ENCODE measurements at regions not wholly inside any gene's neighbourhood (a gene's known extent, or its start where the extent isn't known, plus 50 kb on each side); places are given as distances from the start of the nearest gene placed in this dataset.
"Not testable (repeated sequence)": the region's sequence is repeated elsewhere in the genome, so short reads cannot be mapped to it uniquely, and the experiment has no call there.

GRCh38 chr22:22716136-22716665 lies 71.8 kb downstream of the GGTLC2 start:
- DNase-seq (ENCODE audit: low read depth): no peak

- no peak for DNase-seq (ENCODE audit: low read depth)
Measured at GRCh38 chr22:22717664-22718063, 73.2 kb downstream of the GGTLC2 start.

GRCh38 chr22:22720201-22720723 lies 75.8 kb downstream of the GGTLC2 start:
- DNase-seq (ENCODE audit: low read depth): peak; percentile 24

GRCh38 chr22:22720724-22721261 lies 76.4 kb downstream of the GGTLC2 start:
- DNase-seq (ENCODE audit: low read depth): no peak

- peak; percentile 62 for DNase-seq (ENCODE audit: low read depth)
Measured at GRCh38 chr22:22721681-22722354, 77.4 kb downstream of the GGTLC2 start.

GRCh38 chr22:22728382-22728781 lies 84.0 kb downstream of the GGTLC2 start:
- no peak for DNase-seq (ENCODE audit: low read depth)

- DNase-seq (ENCODE audit: low read depth): no peak
Measured at GRCh38 chr22:22730655-22731373, 86.4 kb downstream of the GGTLC2 start.

- no peak for DNase-seq (ENCODE audit: low read depth)
Measured at GRCh38 chr22:22731374-22731676, 86.9 kb downstream of the GGTLC2 start.

- not testable (repeated sequence) for DNase-seq (ENCODE audit: low read depth)
Measured at GRCh38 chr22:22733006-22733405, 88.6 kb downstream of the GGTLC2 start.

- DNase-seq (ENCODE audit: low read depth): no peak
Measured at GRCh38 chr22:22733881-22734373, 89.5 kb downstream of the GGTLC2 start.

GRCh38 chr22:22734395-22735272 lies 90.2 kb downstream of the GGTLC2 start:
- not testable (repeated sequence) for DNase-seq (ENCODE audit: low read depth)

GRCh38 chr22:22735276-22735675 lies 90.9 kb downstream of the GGTLC2 start:
- DNase-seq (ENCODE audit: low read depth): not testable (repeated sequence)

GRCh38 chr22:22735695-22736611 lies 91.5 kb downstream of the GGTLC2 start:
- no peak for DNase-seq (ENCODE audit: low read depth)

GRCh38 chr22:22737590-22737989 lies 93.2 kb downstream of the GGTLC2 start:
- DNase-seq (ENCODE audit: low read depth): no peak

- no peak for DNase-seq (ENCODE audit: low read depth)
Measured at GRCh38 chr22:22738959-22739585, 94.7 kb downstream of the GGTLC2 start.

GRCh38 chr22:22740560-22741276 lies 96.3 kb downstream of the GGTLC2 start:
- DNase-seq (ENCODE audit: low read depth): no peak

- DNase-seq (ENCODE audit: low read depth): no peak
Measured at GRCh38 chr22:22741843-22742242, 97.4 kb downstream of the GGTLC2 start.

- DNase-seq (ENCODE audit: low read depth): no peak
Measured at GRCh38 chr22:22742641-22743040, 98.2 kb downstream of the GGTLC2 start.

GRCh38 chr22:22743128-22743760 lies 98.8 kb downstream of the GGTLC2 start:
- no peak for DNase-seq (ENCODE audit: low read depth)

Measured in stimulated activated CD8-positive, alpha-beta memory T cell treated with anti-CD3 and anti-CD28 coated beads, Interleukin-7, amount 100 ng/mL, for 24 hours (primary cell).